RWPE1 (cell line): ENCODE measurements at regions not wholly inside any gene's neighbourhood (a gene's known extent, or its start where the extent isn't known, plus 50 kb on each side); places are given as distances from the start of the nearest gene placed in this dataset.

Experiments used
- CTCF ChIA-PET: fragments of 350-600 bp; sonication (Branson Sonifier 250); formaldehyde crosslinking; extraction: SDS; loops from one replicate; lab custom pipeline; 2021; lab: Yijun Ruan, JAX
- POLR2A ChIA-PET: fragments of 400-600 bp; formaldehyde crosslinking; extraction: SDS; loops from one replicate; lab custom pipeline; 2020; ENCODE audit warnings: antibody characterized with exemption; ENCODE audit not compliant: low non-redundant PET; lab: Yijun Ruan, JAX
- DNase-seq: peaks from one replicate; pipeline ENCODE4 v3.0.0; 2012; ENCODE audit warnings: low spot score
- H3K27ac ChIP-seq: fragments of 450-650 bp; 2 replicates; pipeline ENCODE4 v1.5.1; 2017
- TF ChIP-seq, protein P1 (sequence below): fragments of 450-650 bp; conservative IDR thresholded peaks from 2 replicates; pipeline ENCODE4 v1.5.1; 2017; ENCODE audit warnings: low read depth, mild to moderate bottlenecking

DNA sequence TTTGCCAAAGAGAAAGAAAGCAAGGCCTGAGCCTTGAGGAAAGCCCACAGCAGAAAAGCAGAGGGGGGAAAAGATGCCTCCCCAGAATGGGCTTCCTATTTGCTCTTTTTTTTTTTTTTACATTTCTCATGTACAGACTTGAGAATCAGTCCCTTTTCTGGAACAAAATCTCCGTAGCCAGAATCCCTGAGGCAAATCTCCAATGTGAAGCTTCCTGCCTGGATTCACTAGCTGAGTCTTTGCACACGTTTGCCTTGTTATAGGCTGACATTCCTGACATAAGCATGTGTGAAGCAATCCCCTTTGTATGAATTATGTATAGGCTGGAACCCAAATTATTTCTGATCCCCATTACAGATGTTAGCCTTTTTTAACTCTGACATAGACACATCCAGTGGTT, 52.2 kb upstream of the ACTL6A start:
- DNase-seq = no peak
- POLR2A ChIA-PET = no interaction called here
- no peak overlapping the region for H3K27ac ChIP-seq
- CTCF ChIA-PET = no interaction called here
- TF ChIP-seq, protein P1, sequence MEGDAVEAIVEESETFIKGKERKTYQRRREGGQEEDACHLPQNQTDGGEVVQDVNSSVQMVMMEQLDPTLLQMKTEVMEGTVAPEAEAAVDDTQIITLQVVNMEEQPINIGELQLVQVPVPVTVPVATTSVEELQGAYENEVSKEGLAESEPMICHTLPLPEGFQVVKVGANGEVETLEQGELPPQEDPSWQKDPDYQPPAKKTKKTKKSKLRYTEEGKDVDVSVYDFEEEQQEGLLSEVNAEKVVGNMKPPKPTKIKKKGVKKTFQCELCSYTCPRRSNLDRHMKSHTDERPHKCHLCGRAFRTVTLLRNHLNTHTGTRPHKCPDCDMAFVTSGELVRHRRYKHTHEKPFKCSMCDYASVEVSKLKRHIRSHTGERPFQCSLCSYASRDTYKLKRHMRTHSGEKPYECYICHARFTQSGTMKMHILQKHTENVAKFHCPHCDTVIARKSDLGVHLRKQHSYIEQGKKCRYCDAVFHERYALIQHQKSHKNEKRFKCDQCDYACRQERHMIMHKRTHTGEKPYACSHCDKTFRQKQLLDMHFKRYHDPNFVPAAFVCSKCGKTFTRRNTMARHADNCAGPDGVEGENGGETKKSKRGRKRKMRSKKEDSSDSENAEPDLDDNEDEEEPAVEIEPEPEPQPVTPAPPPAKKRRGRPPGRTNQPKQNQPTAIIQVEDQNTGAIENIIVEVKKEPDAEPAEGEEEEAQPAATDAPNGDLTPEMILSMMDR = no peak

GRCh38 chr3:179512378-179512777, 50.3 kb upstream of the ACTL6A start:
- CTCF ChIA-PET = no interaction called here
- H3K27ac ChIP-seq = no peak overlapping the region
- POLR2A ChIA-PET = interaction anchor here (0.6 kb wide), 1 partner anchor 36 kb away, joined by 3 read pairs; no protein-coding TSS in a partner anchor
- no peak for DNase-seq
- TF ChIP-seq, protein P1 = no peak
